HG03103 (cell line): ENCODE measurements at regions not wholly inside any gene's neighbourhood (a gene's known extent, or its start where the extent isn't known, plus 50 kb on each side); places are given as distances from the start of the nearest gene placed in this dataset.

Experiments
- ATAC-seq: cut with Tn5 transposase; IDR thresholded peaks from one replicate; pipeline ENCODE4 v1.9.1; 2021; ENCODE audit warnings: low read depth; ENCODE audit not compliant: unreplicated experiment

DNA sequence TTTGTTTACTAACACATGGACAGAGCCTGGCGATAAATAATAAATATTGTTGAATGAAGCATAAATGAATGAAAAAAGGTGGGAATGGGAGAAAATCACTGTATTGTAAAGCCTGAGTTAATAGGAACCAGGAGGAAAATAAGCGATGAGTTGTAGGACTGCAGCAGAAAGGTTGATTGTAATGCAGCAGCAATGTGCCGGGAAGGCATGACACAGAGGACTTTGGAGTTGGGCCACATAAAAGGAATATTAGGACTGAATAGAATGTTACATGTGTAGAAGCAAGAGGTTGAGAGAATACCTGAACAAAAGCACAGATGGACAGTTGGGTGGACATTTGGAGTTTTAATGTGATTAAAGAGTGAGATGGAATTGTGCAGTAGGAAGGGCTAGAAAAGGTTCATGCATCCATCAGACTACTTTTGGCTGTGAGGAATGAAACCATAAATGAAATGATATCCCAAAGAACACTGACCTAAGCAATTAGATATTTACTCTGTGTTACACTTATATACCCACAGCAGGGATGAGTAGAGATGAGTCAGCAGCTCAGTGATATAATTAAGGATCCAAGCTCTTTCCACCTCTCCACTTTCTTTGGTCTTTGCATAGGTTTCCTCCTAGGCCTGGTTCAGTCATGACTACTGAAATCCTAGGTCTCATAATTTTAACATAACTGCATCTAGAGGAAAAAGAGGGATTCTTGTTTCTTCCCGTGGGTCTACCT, 55.4 kb downstream of the CCER1 start:
- no peak for ATAC-seq

DNA sequence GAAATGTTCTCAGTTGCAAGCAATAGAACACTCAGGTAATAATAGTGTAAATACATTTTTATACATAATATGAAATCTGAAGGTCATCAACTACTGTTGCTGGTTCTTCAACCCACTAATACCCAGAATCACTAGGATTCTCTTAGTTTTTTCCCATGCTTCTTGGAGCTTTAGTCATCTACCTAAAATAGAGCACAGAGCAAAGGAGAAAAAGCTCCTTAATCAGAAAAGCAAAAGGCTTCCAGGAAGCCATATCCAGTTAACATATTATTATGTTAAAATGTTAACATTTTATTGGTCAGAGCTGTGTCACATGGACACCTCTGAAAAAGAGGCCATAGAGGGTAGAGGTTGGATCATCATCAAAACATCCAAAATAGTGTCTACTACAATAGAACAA, 57.0 kb downstream of the CCER1 start:
- no peak for ATAC-seq

DNA sequence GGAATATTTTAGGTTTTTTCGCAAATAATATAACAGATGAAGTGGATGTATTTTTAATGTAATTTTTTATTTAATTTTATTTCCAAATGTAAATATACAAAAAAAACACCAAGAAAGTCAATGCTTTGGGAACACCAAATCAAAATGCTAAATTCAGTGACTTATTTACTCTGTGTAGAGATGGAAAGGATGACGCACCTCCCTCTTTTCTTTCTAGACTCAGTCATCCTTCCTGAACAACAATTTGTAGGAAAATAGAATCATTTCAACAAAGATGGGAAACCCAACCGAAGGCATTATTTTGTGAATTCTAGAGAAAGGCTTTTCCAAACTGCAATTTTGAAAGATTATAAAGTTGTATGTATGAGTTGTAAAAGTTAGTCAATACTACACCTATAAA, 57.7 kb downstream of the CCER1 start:
- ATAC-seq, result no peak

DNA sequence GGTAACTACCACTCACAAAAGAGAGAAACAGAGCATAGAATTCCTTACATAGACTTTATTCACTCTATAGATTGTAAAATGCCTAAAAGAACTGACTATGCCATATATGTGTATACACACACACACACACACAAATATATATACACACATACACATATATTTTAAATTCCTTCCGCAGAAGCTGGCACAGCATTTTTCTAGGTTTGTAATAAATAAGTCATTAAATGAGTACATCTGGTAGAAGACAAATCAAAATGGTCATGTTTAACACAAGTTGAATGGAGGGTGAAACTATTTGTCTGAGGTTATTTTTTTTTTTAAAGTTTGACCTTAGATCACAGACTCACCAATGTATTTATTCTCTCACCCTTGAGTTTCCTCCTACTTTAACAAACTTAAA, 58.2 kb downstream of the CCER1 start:
- no peak for ATAC-seq

DNA sequence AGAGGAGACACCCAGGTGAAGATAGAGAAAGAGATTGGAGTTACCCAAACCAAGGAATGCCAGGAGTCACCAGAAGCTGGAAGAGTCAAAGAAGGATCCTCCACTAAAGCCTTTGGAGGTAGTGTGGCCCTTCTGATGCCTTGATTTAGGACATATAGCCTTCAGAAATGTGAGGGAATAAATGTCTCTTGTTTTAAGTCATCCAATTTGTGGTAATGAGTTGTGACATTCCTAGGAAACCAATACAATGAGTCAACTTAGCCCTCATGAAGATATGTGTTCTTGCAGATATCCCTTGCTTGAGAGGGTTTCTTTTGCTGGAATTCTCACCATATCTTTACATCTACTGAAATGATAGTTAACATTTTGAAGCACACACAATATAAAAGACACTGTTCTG, 58.8 kb downstream of the CCER1 start:
- no peak for ATAC-seq

DNA sequence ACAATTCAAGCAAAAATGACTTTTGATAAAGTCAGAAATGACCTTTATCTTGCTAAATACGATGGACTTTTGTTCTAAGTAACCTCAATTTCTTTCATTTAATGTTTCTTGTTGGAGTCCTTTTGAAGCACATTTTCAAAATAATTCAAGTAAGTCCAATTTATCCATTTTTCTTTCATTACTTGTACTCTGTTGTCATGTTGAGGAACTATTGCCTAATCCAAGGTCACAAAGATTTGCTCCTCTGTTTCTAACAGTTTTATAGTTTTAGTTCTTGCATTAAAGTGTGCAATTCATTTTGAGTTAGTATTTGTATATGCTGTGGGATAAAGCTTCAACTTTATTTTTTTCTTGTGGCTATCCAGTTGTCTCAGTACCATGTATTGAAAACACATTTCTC, 66.7 kb downstream of the CCER1 start:
- ATAC-seq, result no peak

DNA sequence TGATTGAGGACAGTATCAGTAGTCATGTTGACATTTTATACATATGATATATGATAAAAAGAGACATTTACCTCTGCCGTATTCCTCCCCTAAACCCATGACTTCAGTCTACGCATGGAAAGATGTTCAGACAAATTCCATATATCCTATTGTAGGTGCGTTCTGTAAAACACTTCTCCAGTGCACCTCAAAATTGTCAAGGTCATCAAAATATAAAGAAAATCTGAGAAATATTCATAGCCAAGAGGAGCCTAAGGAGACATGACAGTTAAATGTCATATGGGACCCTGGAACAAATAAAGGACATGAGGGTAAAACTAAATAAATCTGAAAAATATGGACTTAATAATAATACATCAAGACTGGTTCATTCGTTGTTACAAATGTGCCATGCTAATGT, 71.5 kb downstream of the CCER1 start:
- no peak for ATAC-seq

DNA sequence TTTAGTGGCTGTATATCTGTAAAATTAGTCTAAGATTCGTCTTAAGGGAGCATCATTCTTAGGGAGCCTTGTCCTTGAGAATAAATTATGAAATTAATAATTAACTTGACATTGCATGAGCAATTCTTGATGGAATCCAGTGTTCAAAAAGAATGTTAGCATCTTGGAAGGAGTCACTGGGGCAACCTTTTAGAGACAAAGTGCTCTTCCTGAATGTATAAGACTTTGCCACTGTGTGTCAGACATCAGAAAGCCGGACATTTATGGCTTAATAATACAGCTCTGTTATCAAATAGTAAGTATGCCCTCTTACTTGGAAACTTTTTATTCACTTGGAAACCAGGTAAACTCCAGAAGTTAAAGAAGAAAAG, 83.3 kb downstream of the CCER1 start:
- ATAC-seq, result no peak

DNA sequence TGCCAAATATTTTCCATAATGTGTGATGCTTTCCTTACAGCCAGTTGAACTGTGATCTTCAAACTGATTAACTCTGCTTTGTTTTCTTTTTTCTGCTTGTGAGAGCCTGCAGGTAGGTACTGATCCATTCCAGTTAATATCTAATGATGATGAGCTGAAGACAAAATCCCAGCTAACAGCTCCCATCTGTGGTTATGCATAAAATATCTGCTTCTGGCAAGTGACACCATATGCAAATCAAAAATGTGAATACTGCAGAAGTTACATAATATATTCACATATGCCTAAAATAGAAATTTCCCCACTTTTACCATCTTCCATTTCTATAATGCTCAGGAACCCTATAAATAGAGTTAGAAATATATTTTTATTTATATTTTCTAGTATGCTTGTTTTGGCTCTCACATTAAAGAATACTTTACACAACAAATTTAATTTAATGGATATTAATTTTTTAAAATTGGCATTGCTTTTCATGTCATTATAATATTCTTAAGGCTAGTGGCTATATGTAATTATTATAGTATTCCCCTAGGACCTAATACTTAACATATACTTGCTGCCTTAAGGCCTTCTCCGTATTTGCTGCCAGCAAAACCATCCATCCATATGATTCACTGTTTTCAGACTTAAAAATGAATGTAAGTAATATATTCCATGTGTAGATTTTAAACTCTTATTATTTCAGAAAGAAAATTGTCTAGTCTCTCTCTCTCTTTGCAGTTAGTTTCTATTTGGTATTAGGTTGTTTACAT, 83.8 kb downstream of the CCER1 start:
- no peak for ATAC-seq

DNA sequence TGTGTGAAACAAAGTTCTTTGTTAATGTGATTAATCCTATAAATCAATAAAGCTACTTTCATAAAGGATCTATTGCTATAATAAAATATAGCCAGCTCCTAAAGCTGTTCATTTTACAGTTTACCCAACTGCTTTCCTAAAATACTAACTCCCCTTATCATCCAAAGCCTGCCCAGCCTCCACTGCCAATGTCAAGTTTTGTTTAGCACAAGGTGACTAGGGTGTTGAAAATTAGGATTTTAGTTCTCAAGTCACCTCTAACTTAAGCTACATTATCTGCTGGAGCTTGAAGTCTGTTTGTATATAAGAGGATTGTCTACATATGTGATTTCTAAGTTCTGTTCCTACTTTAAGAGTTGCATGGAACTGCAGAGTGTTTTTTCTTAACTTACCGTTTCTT, 86.3 kb downstream of the CCER1 start:
- ATAC-seq, result no peak

DNA sequence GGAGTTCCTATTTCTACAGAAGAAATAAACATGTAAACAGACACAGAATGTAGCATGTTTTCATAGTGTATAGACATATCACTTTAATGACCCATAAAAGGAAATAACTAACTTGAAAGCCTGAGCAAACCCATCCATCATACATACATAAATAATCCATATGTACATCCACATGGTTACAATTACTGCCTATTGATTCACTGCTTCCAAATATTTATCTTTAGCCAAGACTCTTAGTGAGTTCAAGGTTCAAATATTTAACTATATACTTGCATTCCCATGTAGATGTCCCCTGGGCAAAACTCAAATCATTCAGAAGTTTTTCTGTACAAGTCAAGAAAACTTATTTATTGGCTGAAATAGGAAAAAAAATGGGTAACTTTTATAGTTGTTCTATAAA, 95.4 kb downstream of the CCER1 start:
- no peak for ATAC-seq

DNA sequence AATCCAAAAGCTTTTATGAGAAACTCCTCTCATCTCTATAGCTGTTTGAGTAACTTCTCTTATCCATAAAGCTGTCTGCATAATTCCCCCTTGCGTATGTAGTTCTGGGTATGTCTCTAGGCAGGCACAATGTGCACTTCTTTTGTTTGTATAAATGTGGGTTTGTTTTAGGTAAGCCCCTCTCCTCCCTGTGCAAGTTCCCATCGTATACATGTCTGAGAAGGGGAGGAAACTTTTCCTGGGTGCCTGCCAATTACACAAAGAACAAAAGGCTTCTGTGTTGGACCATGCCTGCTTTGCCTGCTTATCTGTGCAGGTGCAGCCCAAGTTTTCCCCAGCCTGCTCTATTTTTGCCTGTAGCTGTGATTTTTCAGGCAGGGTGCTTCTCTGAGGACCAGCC, 96.7 kb downstream of the CCER1 start:
- no peak for ATAC-seq

DNA sequence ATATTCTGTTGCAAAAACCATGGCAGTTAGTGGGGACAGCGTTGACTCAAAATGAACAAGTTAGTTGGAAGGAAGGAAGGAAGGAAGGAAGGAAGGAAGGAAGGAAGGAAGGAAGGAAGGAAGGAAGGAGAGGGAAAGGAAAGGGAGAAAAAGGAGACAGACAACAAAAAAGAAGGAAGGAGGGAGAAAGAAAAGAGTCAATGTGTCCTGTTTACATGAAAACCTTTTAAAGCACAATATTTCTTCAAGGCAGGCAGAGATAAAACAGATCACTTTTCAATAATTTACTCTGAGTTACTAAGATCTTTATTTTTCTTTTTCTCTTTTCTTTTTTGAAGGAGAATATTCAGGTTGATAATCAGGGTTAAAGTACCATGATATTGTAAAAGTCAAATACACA, 99.4 kb downstream of the CCER1 start:
- ATAC-seq, result no peak

DNA sequence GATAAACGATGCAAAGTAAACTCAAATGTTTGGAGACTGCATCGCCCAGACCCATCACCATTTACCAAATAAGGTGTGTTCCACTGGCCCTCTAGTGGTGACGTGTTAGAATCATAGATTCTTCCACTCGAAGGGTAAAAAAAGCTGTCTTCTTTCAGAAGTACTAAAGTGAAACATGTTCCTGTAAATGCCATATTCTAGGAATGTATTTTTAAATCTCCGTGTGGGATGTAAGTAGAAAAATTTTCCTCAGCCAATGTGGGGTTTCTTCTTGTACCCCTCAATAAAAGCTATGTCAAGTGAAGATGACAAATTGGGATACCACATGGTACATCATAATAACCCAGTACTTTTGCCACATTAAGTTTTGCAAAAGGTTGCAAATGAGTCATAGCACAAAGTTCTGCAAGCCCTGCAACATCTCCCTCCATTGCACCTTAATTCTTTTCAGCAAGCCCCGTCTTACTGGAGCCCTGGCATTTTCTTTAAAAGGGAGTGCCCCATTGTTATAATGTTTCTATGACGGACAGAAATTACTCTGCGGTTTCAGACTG, 100.8 kb downstream of the CCER1 start:
- ATAC-seq, result peak; percentile 66

DNA sequence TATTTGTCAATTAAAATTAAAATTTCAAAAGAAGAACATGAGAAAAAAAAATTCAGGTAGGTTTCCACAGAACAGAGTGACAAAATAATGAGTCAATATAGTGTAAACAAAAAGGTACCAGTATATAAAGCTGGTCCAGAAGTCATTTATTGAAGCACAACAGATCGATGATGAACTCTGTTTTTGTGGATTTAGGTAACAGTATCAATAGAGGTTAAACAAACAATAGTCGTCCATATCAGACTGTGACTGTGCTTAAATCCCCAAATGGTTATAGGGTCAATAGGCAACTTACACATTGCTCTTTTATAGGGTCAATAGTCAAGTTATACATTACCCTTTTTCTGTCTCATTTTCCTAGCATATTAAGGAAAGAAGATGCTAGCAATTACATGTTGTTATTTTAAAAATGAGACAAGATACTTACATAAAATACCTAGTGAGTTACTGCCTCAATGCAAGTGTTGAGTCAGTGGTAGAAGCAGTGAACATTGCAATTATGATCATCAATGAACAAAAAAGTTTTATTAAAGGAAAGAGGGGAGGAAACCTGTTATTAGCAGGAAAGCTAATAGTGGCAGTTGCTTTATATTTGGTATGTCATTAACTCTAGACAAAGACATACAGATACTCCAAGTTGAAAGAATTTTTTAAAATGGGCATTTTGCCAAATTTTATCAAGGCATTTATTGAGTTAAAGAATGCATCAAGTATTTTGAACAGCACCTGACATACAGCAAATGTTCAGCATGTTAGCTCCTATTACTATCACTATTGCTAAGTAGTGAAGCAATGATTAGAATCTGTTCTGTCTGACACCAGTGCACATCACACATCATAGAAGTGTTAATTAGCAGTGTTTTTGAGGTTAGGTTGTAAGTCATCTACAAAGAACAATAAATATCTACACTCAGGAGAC, 102.9 kb downstream of the CCER1 start:
- no peak for ATAC-seq

DNA sequence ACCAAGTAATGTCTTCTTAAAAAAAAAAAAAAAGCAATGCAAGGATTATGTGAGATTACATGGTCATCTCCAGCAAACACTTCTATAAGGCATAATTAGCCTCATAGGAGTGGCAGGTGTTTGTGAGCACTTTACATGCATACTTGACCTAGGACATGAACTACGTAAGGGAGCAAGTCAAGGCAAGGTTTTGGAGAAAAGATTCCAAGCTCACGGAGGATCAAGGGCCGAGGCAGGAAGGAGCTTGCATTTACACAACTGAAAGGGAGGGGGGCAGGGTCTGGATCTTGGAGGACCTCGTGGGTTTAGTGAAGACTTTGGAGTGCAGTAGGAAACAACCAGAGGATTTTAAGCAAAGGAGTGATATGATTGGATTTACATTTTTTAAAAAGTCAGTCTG, 112.5 kb downstream of the CCER1 start:
- ATAC-seq, result no peak

DNA sequence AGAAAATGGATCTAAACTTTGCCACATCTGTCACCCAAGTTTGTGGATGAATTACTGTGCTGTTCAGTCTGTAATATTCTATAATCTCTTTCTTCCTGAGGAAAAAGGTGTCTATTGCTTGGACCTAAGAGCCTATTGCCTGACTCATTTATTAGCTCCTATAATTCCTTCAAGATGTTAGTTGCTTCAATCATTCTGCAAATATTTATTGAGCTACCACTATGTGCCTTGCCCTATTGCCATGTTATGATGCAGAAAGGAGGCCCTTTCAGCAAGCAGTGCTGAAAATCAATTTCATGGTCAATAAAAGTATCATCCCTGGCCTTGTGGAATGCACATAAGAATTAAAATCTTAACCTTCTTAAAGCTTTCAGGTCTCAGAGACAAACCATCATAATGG, 113.6 kb downstream of the CCER1 start:
- no peak for ATAC-seq

DNA sequence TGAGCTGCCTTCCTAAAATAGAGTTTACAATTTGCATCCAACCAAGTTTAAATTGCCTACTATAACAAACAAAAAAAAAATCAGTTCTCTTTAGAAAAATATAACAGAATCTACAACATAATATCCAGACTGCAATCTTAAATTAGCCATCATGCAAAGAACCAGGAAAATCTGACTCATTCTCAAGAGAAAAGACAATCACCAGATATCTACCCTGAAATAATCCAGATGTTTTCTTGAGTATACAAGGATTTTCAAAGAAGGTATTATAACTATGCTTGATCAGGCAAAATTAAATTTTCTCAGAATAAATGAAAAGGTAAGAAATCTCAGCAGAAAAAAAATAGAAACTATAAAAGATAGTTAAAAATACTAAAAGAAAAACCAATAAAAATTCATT, 115.6 kb downstream of the CCER1 start:
- no peak for ATAC-seq

DNA sequence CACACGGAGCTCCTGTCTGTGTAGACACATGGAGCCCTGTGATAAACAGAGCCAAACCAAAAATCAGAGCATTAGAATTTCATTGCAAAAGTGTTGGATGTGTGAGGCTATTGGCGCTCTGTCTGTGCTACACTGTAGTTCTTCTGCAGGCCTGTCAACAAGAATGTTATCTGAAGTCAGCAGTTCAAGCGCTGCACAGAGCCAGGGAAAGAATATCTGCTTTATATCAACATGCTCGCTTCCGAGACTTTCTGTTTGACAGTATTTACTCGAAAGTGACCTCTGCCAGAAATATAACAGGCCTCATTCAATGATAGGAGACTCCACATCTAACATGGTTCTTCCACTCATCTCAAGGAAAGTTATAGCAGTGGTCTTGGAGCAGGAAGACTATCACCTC, 118.3 kb downstream of the CCER1 start:
- no peak for ATAC-seq

DNA sequence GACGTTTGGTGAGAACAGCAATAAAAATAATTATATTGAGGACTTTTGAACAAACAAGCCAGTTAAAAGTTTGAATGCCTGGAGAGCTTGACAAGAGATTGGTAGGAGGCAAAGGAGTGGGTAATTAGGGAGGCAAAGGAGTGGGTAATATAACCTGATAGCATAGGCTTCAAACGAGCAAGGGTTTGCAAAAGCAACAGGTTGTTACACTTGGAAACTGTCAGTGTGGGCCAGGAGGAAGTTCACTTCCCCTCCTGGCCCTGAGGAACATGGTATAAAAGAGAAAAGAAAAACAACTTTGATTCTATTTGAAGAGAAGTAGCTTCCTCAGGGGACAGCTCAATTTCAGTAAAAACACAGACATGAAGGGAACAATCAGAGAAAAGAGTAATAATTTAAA, 121.7 kb downstream of the CCER1 start:
- ATAC-seq, result no peak

DNA sequence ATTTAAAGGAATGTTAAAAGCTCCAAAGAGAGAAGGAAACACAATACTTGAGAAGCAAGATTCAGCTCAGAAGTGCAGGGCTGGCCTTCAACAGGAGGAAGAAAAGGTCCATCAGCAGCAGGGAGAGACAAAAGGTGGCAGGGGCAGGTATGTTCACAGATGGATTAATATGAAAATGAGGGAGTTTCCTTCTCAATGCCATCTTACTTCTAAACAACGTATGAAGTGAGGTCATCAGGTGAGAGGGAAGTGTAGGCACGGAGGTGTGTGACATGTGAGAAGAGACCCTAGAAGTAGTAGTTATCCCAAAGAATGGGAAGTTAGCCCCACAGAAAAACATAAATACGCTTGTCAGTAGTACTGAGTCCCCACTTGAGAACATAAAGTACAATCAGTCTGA, 122.5 kb downstream of the CCER1 start:
- no peak for ATAC-seq
